Omental fat pad (tissue), 3 donors: ENCODE measurements at regions not wholly inside any gene's neighbourhood (a gene's known extent, or its start where the extent isn't known, plus 50 kb on each side); places are given as distances from the start of the nearest gene placed in this dataset.

Experiments
- ATAC-seq: fragments of 150-250 bp; one replicate; pipeline ENCODE4 v1.9.1; 2016; ENCODE audit warnings: mild to moderate bottlenecking, moderate library complexity; ENCODE audit not compliant: low FRiP score
- DNase-seq: peaks from one replicate; pipeline ENCODE4 v3.0.0-alpha.2; 2019; ENCODE audit warnings: low spot score
- TF ChIP-seq, protein P1 (sequence below), 3 donors: fragments of 450-650 bp; IDR thresholded peaks; one replicate each; pipeline ENCODE4 v1.5.1; 2016 to 2017; ENCODE audit warnings: antibody characterized with exemption in 3 of 3, mild to moderate bottlenecking in 3 of 3, moderate library complexity in 2 of 3

DNA sequence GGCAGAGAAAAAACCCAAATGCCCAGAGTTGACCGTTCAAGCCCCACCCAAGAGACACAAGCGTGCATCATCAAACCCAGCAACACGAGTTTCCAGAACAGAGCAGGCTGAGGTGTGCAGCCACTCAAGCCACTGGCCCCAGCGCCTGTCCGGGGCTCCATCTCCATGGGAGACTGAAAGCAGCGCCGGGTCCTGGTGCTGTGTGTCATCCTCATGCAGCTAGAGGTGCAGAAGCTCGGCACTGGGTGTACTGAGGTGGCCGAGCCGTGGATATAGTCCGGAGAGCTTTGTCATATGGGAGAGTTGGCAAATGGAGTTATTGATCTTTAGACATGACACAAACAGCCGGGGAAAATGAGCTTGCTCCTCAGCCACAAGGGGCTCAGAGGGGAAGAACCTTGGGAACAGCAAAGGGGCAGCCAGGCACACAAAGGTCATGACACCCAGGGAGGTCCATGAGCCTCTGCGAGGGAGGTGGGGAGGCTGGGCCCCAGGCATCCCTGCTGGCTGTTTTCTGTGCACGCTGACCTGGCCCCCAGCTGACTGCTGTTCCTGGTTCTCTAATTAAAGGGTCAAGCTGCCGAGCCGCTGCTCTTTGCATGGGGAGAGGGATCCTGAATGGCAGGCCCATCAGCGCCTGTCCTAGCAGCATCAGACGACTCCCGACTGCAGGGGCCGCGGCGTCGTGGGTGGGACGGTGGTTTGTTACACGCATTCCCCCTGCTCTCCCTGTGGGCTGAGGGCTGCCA is 145.4 kb upstream of the SFSWAP start:
- no peak for DNase-seq
- ATAC-seq, result no peak
- TF ChIP-seq, protein P1, sequence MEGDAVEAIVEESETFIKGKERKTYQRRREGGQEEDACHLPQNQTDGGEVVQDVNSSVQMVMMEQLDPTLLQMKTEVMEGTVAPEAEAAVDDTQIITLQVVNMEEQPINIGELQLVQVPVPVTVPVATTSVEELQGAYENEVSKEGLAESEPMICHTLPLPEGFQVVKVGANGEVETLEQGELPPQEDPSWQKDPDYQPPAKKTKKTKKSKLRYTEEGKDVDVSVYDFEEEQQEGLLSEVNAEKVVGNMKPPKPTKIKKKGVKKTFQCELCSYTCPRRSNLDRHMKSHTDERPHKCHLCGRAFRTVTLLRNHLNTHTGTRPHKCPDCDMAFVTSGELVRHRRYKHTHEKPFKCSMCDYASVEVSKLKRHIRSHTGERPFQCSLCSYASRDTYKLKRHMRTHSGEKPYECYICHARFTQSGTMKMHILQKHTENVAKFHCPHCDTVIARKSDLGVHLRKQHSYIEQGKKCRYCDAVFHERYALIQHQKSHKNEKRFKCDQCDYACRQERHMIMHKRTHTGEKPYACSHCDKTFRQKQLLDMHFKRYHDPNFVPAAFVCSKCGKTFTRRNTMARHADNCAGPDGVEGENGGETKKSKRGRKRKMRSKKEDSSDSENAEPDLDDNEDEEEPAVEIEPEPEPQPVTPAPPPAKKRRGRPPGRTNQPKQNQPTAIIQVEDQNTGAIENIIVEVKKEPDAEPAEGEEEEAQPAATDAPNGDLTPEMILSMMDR (IDR thresholded peaks at IDR 0.05), result no peak

GRCh38 chr12:131568336-131568735 is 142.6 kb upstream of the SFSWAP start:
- DNase-seq (no peak), ATAC-seq (no peak)
- TF ChIP-seq, protein P1 (IDR thresholded peaks at IDR 0.05), result no peak

- DNase-seq (no peak), ATAC-seq (no peak)
- TF ChIP-seq, protein P1 (IDR thresholded peaks at IDR 0.05), result no peak
Observed at GRCh38 chr12:131570596-131570995, 140.3 kb upstream of the SFSWAP start.

DNA sequence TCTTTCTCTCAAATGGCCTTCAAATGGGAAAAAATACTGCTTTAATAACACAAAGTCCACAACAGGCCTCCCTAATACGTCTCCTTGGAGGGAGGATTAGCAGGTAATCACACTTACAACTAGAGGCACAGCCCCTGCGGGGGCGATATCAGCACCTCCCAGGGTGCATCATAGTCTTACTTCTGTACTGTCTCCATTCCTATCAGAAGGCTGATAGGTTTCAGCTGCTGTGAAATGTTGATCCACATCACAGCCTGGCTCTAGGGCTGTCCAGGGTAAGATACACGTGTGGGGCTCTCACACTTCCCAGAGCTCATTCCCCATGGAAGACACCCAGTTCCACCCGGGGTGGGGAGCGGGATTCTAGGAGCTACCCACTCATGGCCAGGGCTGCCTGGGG is 139.1 kb upstream of the SFSWAP start:
- no peak for ATAC-seq
- TF ChIP-seq, protein P1 (IDR thresholded peaks at IDR 0.05), result no peak
- no peak for DNase-seq

DNA sequence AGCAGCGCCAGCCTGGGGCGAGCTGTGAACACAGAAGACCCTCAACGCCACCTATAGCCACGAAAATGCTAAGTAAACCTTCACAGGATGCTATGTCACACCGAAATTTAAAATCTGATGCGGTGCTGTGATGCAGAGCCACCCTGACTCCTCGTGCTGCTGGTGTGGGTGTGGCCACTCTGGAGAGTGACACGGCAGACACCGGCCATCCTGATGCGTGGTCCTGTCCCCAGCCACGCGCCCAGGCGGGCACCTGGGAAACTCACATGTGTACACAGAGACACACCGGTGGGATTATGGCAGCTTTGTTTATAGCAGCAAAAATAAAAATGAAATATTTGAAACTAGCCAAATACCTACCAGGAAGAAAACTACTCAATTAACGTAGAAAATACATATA is 138.3 kb upstream of the SFSWAP start:
- TF ChIP-seq, protein P1 (IDR thresholded peaks at IDR 0.05), result no peak
- DNase-seq (no peak), ATAC-seq (no peak)

GRCh38 chr12:131573631-131574394 is 137.1 kb upstream of the SFSWAP start:
- TF ChIP-seq, protein P1 (IDR thresholded peaks at IDR 0.05), result no peak
- ATAC-seq, result no peak
- no peak for DNase-seq

GRCh38 chr12:131574395-131574771 is 136.5 kb upstream of the SFSWAP start:
- no peak for ATAC-seq
- no peak for DNase-seq

More at GRCh38 chr12:131574395-131574771, 136.5 kb upstream of the SFSWAP start:
- TF ChIP-seq, protein P1 (IDR thresholded peaks at IDR 0.05), result no peak
